Ectodermal cell (in vitro differentiated cells): ENCODE measurements at regions not wholly inside any gene's neighbourhood (a gene's known extent, or its start where the extent isn't known, plus 50 kb on each side); places are given as distances from the start of the nearest gene placed in this dataset.
"Not testable (repeated sequence)": the region's sequence is repeated elsewhere in the genome, so short reads cannot be mapped to it uniquely, and the experiment has no call there.

Experiments used
- H3K27ac ChIP-seq: 2 replicates; pipeline ENCODE4 v1.7.0; 2013; ENCODE audit warnings: mild to moderate bottlenecking, low read depth, low read length; ENCODE audit not compliant: insufficient read depth, poor library complexity, severe bottlenecking
- H3K27me3 ChIP-seq: 2 replicates; pipeline ENCODE4 v1.7.0; 2013; ENCODE audit warnings: mild to moderate bottlenecking, low read length; ENCODE audit not compliant: insufficient read depth, control insufficient read depth, poor library complexity, severe bottlenecking
- H3K36me3 ChIP-seq: one replicate; pipeline ENCODE4 v1.7.0; 2013; ENCODE audit warnings: low read length; ENCODE audit not compliant: control insufficient read depth, insufficient read depth
- H3K4me1 ChIP-seq: one replicate; pipeline ENCODE4 v1.7.0; 2013; ENCODE audit warnings: low read length; ENCODE audit not compliant: control insufficient read depth, insufficient read depth
- H3K4me3 ChIP-seq: 2 replicates; pipeline ENCODE4 v1.7.0; 2013; ENCODE audit warnings: low read depth, low read length, control low read depth; ENCODE audit not compliant: insufficient read depth
- H3K9me3 ChIP-seq: 2 replicates; pipeline ENCODE4 v1.7.0; 2013; ENCODE audit warnings: mild to moderate bottlenecking, low read length, moderate library complexity; ENCODE audit not compliant: control insufficient read depth
- WGBS, 2 experiments: methylation state at CpG; one replicate each; pipeline ENCODE4 v1.1.7; 2013; ENCODE audit warnings: missing lambda C conversion rate in 2 of 2; 5-methylcytosine and 5-hydroxymethylcytosine counted together

DNA sequence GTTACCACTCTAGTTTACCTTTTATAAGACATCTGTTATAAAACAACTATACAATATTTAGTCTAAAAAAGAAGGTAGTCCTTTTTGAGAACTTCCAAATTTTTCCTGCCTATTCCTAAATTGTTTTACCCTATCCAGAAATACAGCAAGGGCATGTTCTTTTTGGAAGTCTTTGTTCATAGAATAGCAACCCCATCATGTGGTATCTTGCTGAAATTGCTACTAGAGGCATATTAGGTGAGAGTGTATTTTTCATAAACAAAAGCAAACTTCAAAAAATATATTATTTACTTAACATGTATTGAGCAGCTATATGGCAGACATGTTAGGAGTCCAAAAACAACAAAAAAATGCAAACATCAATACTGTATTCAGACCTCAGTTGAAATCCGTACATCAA, 371.8 kb upstream of the NRSN1 start:
- no peaks in the 10 kb centered on the region for H3K9me3 ChIP-seq
- no peaks in the 10 kb centered on the region for H3K36me3 ChIP-seq
- H3K27me3 ChIP-seq: no peaks in the 10 kb centered on the region
- H3K4me1 ChIP-seq: no peaks in the 10 kb centered on the region
- H3K4me3 ChIP-seq: no peak overlapping the region
- no peak overlapping the region for H3K27ac ChIP-seq
- WGBS, 2 experiments: 100% methylated on average over 1 of the region's 1 CpG; no CpG with 5 or more reads in 1 of the 2 experiments

DNA sequence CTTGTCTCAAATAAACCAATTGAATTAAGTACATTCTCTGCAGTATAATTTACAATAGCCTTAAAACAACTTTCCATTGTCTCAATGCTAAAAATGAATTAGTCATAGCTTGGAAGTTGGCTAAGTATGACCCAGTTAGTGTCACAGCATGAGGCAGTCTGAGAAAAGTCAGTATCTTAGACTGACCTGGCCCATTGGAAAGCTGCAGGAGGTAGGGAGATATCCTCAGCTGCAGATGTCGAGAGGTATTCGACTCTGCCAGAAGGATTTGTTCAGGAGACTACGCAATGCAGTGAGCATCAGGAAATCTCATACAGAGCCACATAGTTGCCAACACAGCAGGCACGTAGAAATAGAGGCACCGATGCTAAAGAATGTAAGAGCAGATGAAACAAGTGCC, 350.9 kb upstream of the NRSN1 start:
- Histone ChIP-seq H3K27ac (no peak overlapping the region), H3K4me3 (no peak overlapping the region), H3K9me3 (no peaks in the 10 kb centered on the region), H3K36me3 (no peaks in the 10 kb centered on the region), H3K4me1 (no peaks in the 10 kb centered on the region), H3K27me3 (no peaks in the 10 kb centered on the region)
- WGBS, 2 experiments: 84 to 86% methylated on average over 5 of the region's 5 CpGs

DNA sequence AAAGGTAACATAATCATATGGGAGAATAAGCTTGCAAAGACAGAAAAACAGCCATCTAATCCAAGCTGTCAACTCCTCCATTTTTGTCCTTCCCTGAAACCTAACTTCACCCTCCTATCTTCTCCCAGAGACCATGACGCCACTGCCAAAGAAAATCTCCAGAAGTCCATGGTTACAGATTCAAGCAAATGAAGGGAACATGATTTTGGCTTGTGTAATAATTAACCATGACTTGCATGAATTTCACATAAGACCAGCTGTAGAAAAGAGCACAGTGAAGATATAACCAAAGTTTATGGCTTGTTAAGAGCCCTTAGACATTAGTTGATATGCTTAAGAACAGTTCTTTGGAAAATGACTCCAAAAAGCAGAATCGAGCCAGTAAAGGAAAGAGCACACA, 342.1 kb upstream of the NRSN1 start:
- Histone ChIP-seq H3K36me3 (no peaks in the 10 kb centered on the region), H3K4me3 (no peak overlapping the region), H3K9me3 (no peaks in the 10 kb centered on the region), H3K27me3 (no peaks in the 10 kb centered on the region), H3K27ac (no peak overlapping the region), H3K4me1 (no peaks in the 10 kb centered on the region)
- 85 to 93% methylated on average over 2 of the region's 2 CpGs for WGBS, 2 experiments

DNA sequence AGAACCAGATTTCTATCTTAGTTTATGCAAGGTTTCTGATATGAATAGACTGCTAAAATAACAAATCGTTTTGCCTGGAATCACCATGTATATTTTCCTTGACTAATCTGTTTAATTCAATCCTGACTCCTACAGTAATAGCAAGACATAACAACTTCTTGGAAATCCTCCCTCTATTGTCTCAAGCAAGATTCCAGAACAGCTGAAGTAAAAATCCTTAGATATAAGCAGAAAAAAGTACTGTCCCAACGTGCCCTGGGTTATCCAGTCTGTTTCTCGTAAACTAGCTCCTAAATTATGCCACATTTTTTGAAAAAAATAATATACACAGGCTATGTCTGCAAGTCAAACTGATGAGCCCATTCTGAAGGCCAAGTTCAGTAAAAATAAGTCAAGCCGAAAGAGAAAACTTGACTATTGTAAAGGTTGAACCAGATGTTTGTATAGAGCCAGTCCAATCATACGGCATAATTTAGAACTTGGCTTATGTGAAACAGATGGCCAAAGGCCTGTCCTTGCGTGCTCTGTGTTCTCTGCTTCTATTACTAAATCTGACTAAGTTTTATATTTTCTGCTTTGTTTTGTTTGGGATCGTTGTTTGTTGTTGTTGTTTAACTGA, 341.6 kb upstream of the NRSN1 start:
- no peaks in the 10 kb centered on the region for H3K9me3 ChIP-seq
- 84 to 87% methylated on average over 7 of the region's 7 CpGs for WGBS, 2 experiments
- no peak overlapping the region for H3K4me3 ChIP-seq
- no peak overlapping the region for H3K27ac ChIP-seq
- H3K27me3 ChIP-seq: no peaks in the 10 kb centered on the region
- no peaks in the 10 kb centered on the region for H3K36me3 ChIP-seq
- H3K4me1 ChIP-seq: no peaks in the 10 kb centered on the region

DNA sequence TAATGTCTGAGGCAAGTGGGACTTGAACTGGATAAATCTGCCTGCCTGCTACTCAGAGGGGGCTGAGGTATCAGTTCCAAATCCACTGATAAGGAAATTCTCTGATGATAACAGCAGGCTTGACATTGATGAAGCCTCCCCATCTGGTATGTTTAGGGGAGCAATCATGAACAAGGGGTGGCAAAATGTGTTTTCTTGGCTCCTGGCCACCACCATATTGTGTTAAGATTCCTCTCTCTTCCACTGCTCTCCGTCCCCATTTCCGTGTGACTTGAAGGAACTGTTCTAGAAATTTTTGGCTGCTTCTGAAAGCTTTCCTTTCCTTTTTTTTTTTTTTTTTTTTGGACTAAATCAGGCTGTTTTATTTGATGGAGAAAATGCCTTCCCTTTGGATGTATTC, 335.3 kb upstream of the NRSN1 start:
- WGBS, 2 experiments: 96 to 100% methylated on average over 2 of the region's 2 CpGs

DNA sequence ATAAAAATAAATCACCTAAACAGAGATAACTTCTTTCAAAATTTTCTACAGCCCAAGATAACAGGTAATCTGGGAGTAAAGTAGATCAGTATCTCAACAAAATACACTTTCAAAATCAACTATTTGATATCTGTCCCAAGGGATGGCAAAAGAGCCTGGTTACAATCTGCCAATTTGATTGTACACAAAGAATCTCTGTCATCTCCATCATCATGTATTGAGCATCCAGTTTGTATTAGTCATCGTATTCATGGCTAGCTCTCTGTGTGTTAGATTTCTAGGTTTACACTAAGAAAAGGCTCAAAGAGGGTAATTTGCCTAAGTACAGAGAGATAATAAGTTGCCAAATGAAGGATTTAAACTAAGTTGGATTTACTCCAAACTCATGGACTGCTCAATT, 329.0 kb upstream of the NRSN1 start:
- H3K9me3 ChIP-seq: no peaks in the 10 kb centered on the region
- H3K27me3 ChIP-seq: no peaks in the 10 kb centered on the region
- H3K27ac ChIP-seq: no peak overlapping the region
- no peaks in the 10 kb centered on the region for H3K4me1 ChIP-seq
- 83 to 94% methylated on average over 1 of the region's 1 CpG for WGBS, 2 experiments
- no peak overlapping the region for H3K4me3 ChIP-seq
- no peaks in the 10 kb centered on the region for H3K36me3 ChIP-seq

More for the DNA sequence above, 335.3 kb upstream of the NRSN1 start:
- Histone ChIP-seq H3K4me1 (no peaks in the 10 kb centered on the region), H3K36me3 (no peaks in the 10 kb centered on the region), H3K27me3 (no peaks in the 10 kb centered on the region), H3K4me3 (no peak overlapping the region), H3K9me3 (no peaks in the 10 kb centered on the region), H3K27ac (no peak overlapping the region)

DNA sequence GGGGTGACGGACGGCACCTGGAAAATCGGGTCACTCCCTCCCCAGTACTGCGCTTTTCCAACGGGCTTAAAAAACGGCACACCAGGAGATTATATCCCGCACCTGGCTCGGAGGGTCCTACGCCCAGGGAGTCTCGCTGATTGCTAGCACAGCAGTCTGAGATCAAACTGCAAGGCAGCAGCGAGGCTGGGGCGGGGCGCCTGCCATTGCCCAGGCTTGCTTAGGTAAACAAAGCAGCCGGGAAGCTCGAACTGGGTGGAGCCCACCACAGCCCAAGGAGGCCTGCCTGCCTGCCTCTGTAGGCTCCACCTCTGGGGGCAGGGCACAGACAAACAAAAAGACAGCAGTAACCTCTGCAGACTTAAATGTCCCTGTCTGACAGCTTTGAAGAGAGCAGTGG, 321.7 kb upstream of the NRSN1 start:
- H3K4me1 ChIP-seq, H3K4me3 ChIP-seq, H3K27ac ChIP-seq, H3K36me3 ChIP-seq, H3K27me3 ChIP-seq, H3K9me3 ChIP-seq: not testable (repeated sequence)
- 91% methylated on average over 15 of the region's 15 CpGs for WGBS, 2 experiments

DNA sequence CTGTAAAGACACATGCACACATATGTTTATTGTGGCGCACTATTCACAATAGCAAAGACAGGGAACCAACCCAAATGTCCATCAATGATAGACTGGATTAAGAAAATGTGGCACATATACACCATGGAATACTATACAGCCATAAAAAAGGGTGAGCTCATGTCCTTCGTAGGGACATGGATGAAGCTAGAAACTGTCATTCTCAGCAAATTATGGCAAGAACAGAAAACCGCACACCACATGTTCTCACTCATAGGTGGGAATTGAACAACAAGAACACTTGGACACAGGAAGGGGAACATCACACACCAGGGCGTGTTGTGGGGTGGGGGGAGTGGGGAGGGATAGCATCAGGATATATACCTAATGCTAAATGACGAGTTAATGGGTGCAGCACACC, 304.9 kb upstream of the NRSN1 start:
- H3K4me1 ChIP-seq, H3K4me3 ChIP-seq, H3K27ac ChIP-seq, H3K27me3 ChIP-seq, H3K36me3 ChIP-seq, H3K9me3 ChIP-seq: not testable (repeated sequence)
- WGBS, 2 experiments: 94 to 96% methylated on average over 4 of the region's 5 CpGs

DNA sequence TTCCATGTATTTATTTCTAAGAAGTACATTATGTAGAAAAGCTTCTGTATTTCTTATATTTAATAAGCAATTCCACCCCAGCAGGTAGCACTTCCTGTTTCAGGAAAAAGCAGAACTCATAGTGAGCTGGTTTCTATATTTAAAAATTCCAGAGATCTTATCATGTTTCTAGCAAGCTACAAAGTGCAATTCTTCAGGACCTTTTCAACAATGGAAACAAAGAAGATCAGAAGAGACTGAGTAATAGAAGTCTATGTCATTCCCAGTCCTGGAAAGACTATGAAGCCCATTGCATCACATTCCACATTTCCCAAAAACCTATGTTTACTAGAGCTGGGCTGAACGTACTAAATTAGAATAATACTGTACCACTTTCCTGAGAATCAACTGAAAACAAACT, 302.6 kb upstream of the NRSN1 start:
- H3K9me3 ChIP-seq: no peaks in the 10 kb centered on the region
- no peak overlapping the region for H3K4me3 ChIP-seq
- H3K27ac ChIP-seq: no peak overlapping the region
- H3K27me3 ChIP-seq: no peaks in the 10 kb centered on the region
- no peaks in the 10 kb centered on the region for H3K4me1 ChIP-seq
- WGBS, 2 experiments: 92 to 95% methylated on average over 1 of the region's 1 CpG
- no peaks in the 10 kb centered on the region for H3K36me3 ChIP-seq

DNA sequence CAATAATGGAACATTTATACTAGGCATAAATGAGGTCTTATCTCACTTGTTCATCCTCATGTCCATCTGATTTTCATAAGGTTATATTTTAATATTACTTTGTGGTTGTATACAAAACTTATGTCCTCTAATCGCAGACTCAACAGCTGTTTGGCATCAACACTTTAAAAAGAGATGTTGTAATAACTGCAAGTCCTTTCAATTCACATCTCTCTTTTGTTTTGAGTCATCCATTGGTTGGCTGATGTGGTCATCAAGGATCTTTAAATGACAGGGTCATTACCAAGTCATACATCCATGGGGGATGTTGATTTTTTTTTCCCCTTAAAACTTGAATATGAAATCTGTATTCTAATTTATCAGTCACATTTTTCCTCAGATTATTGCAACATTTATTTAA, 299.4 kb upstream of the NRSN1 start:
- Histone ChIP-seq H3K36me3 (no peaks in the 10 kb centered on the region), H3K27me3 (no peaks in the 10 kb centered on the region), H3K27ac (no peak overlapping the region), H3K4me1 (no peaks in the 10 kb centered on the region), H3K4me3 (no peak overlapping the region), H3K9me3 (no peaks in the 10 kb centered on the region)
- WGBS, 2 experiments: 83 to 100% methylated on average over 1 of the region's 1 CpG

DNA sequence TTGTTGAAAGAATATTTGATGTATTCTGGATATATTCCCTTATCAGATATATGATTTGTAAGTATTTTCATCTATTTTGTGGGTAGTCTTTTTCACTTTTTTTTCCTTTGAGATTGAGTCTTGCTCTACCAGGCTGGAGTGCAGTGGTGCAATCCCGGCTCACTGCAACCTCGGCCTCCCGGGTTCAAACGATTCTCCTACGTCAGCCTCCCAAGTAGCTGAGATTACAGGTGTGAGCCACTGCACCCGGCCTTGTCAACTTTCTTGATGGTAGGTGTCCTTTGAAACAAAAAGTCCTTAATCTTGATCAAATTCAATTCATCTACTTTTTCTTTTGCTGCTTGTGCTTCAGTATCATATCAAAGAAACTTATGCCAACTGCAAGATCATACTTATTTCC, 297.2 kb upstream of the NRSN1 start:
- H3K9me3 ChIP-seq: no peaks in the 10 kb centered on the region
- no peaks in the 10 kb centered on the region for H3K36me3 ChIP-seq
- no peaks in the 10 kb centered on the region for H3K4me1 ChIP-seq
- H3K4me3 ChIP-seq: no peak overlapping the region
- no peak overlapping the region for H3K27ac ChIP-seq
- 95 to 97% methylated on average over 6 of the region's 6 CpGs for WGBS, 2 experiments
- no peaks in the 10 kb centered on the region for H3K27me3 ChIP-seq
